K562 (cell line): ENCODE measurements at regions not wholly inside any gene's neighbourhood (a gene's known extent, or its start where the extent isn't known, plus 50 kb on each side); places are given as distances from the start of the nearest gene placed in this dataset.
A peak's percentile ranks its signal among the peaks of the same experiment; 100 is the strongest.

Experiments
- CHCHD3 ChIP-seq: fragments of 250-450 bp; sonication (Bioruptor Pico); IDR thresholded peaks from 2 replicates; pipeline ENCODE4 v2.1.2; 2022; ENCODE audit warnings: mild to moderate bottlenecking
- CHD7 ChIP-seq: fragments of 200-600 bp; sonication (generic); IDR thresholded peaks from one replicate; pipeline ENCODE4 v1.6.1; 2012; ENCODE audit warnings: mild to moderate bottlenecking, low read depth, low read length, inconsistent platforms
- GABPB1 ChIP-seq: sonication (generic); formaldehyde crosslinking; IDR thresholded peaks from 2 replicates; pipeline ENCODE4 v1.8.0; 2022; ENCODE audit warnings: mild to moderate bottlenecking, missing genetic modification reagents
- GABPB2 ChIP-seq: fragments of 250-450 bp; sonication (Bioruptor Pico); conservative IDR thresholded peaks from 2 replicates; pipeline ENCODE4 v1.5.1; 2021; ENCODE audit warnings: mild to moderate bottlenecking
- MAZ ChIP-seq, 2 experiments: fragments of 450-650 bp in 1 of 2; sonication (generic) in 1 of 2; formaldehyde crosslinking; IDR thresholded peaks in 1 of 2; conservative IDR thresholded peaks in 1 of 2; 2 replicates each; pipeline versions ENCODE4 v1.4.0 to v1.5.0; 2020; ENCODE audit warnings: mild to moderate bottlenecking in 1 of 2, missing genetic modification reagents in 1 of 2
- MTA2 ChIP-seq: fragments of 450-650 bp; IDR thresholded peaks from 2 replicates; pipeline ENCODE4 v1.6.1; 2016; ENCODE audit warnings: low read depth
- PRDM10 ChIP-seq: fragments of 450-650 bp; IDR thresholded peaks from 2 replicates; pipeline ENCODE4 v1.6.1; 2018; ENCODE audit not compliant: partially characterized antibody
- SMARCA5 ChIP-seq: fragments of 450-650 bp; IDR thresholded peaks from 2 replicates; pipeline ENCODE4 v1.6.1; 2016
- TEAD1 ChIP-seq, 2 experiments: fragments of 450-650 bp in 1 of 2; sonication (generic) in 1 of 2; formaldehyde crosslinking; IDR thresholded peaks; 2 replicates each; pipeline versions ENCODE4 v1.4.0 to v1.8.0; 2020 to 2022; ENCODE audit warnings: mild to moderate bottlenecking in 2 of 2, missing genetic modification reagents in 1 of 2
- TRIM25 ChIP-seq: fragments of 450-650 bp; IDR thresholded peaks from 2 replicates; pipeline ENCODE4 v1.7.0; 2016; ENCODE audit warnings: borderline replicate concordance
- ZBTB17 ChIP-seq: fragments of 450-650 bp; formaldehyde crosslinking; IDR thresholded peaks from 2 replicates; pipeline ENCODE4 v1.4.0; 2020; ENCODE audit warnings: mild to moderate bottlenecking

GRCh38 chr6:26216359-26216885 is 129.2 kb downstream of the HFE start (continued):
- peak; percentile 3 for TF ChIP-seq PRDM10
- peak; percentile 80 for TF ChIP-seq GABPB1 (CRISPR knock-in tag)
- TF ChIP-seq TRIM25, result 0 out of 2 replicates have a peak, but pooled peaks have one; percentile 49
- 0 out of 2 replicates have a peak, but pooled peaks have one; percentile 12 for TF ChIP-seq ZBTB17
- TF ChIP-seq MTA2, result no peak
- peak in 1 of 2 experiments; percentile 26; a peak in 3 of 4 replicates for TF ChIP-seq MAZ (CRISPR knock-in tag; conservative IDR thresholded peaks at IDR 0.05 in 1 of 2, IDR thresholded peaks at IDR 0.05 in 1 of 2)
- no peak for TF ChIP-seq SMARCA5
- TF ChIP-seq GABPB2 (CRISPR knock-in tag), result peak; percentile 91
- TF ChIP-seq TEAD1 (CRISPR knock-in tag; IDR thresholded peaks at IDR 0.05), result peak in 1 of 2 experiments; percentile 13; a peak in 1 of 4 replicates
- peak; percentile 62 for TF ChIP-seq CHD7
- peak; percentile 97 for TF ChIP-seq CHCHD3 (CRISPR knock-in tag)
